Right atrium auricular region (tissue), 2 donors: ENCODE measurements at regions not wholly inside any gene's neighbourhood (a gene's known extent, or its start where the extent isn't known, plus 50 kb on each side); places are given as distances from the start of the nearest gene placed in this dataset.

ENCODE experiments used
- DNase-seq: peaks from one replicate; pipeline ENCODE4 v3.0.0-alpha.2; 2019; ENCODE audit warnings: low spot score
- H3K27ac ChIP-seq, 2 donors: fragments of 200-600 bp; sonication (generic); 1 replicate in 1 of 2; 2 replicates in 1 of 2; pipeline ENCODE4 v1.5.1; 2016 to 2019
- H3K27me3 ChIP-seq, 2 donors: fragments of 200-600 bp; sonication (generic); one replicate each; pipeline versions ENCODE4 v1.5.1 to v1.6.0; 2017 to 2019
- H3K36me3 ChIP-seq: fragments of 200-600 bp; sonication (generic); one replicate; pipeline ENCODE4 v1.5.1; 2016
- H3K4me1 ChIP-seq, 2 donors: fragments of 200-600 bp; sonication (generic); one replicate each; pipeline versions ENCODE4 v1.5.1 to v1.6.0; 2017 to 2019
- H3K4me3 ChIP-seq, 2 donors: fragments of 200-600 bp; sonication (generic); 1 replicate in 1 of 2; 2 replicates in 1 of 2; pipeline ENCODE4 v1.5.1; 2017 to 2019; ENCODE audit warnings: mild to moderate bottlenecking in 1 of 2, moderate library complexity in 1 of 2
- H3K9me3 ChIP-seq, 2 donors: fragments of 200-600 bp; sonication (generic); one replicate each; pipeline ENCODE4 v1.5.1; 2019
- CTCF ChIP-seq, 2 donors: fragments of 200-600 bp; sonication (generic); IDR thresholded peaks; one replicate each; pipeline ENCODE4 v1.5.1; 2019; ENCODE audit warnings: antibody characterized with exemption in 2 of 2

GRCh38 chr10:121337427-121337826, 260.8 kb downstream of the FGFR2 start:
- H3K4me3 ChIP-seq: no peak overlapping the region
- no peak for DNase-seq
- no peak for TF ChIP-seq CTCF (IDR thresholded peaks at IDR 0.05)
- H3K36me3 ChIP-seq: no peaks in the 10 kb centered on the region
- no peaks in the 10 kb centered on the region for H3K9me3 ChIP-seq
- no peaks in the 10 kb centered on the region for H3K4me1 ChIP-seq
- H3K27me3 ChIP-seq: no peaks in the 10 kb centered on the region
- H3K27ac ChIP-seq: peak overlapping the region in 1 of 2 donors; percentile 17

- Histone ChIP-seq H3K27ac (peak overlapping the region; percentile 17 to 22), H3K4me3 (no peak overlapping the region), H3K9me3 (no peaks in the 10 kb centered on the region), H3K4me1 (no peaks in the 10 kb centered on the region), H3K36me3 (no peaks in the 10 kb centered on the region), H3K27me3 (no peaks in the 10 kb centered on the region)
- no peak for DNase-seq
- TF ChIP-seq CTCF (IDR thresholded peaks at IDR 0.05): no peak
Measured at GRCh38 chr10:121338206-121338980, 259.9 kb downstream of the FGFR2 start.

GRCh38 chr10:121339114-121339513, 259.1 kb downstream of the FGFR2 start:
- Histone ChIP-seq H3K27me3 (no peaks in the 10 kb centered on the region), H3K9me3 (no peaks in the 10 kb centered on the region), H3K36me3 (no peaks in the 10 kb centered on the region), H3K4me3 (no peak overlapping the region), H3K4me1 (no peaks in the 10 kb centered on the region), H3K27ac (no peak overlapping the region)
- DNase-seq: no peak
- TF ChIP-seq CTCF (IDR thresholded peaks at IDR 0.05): no peak

GRCh38 chr10:121340271-121340831, 257.9 kb downstream of the FGFR2 start:
- Histone ChIP-seq H3K4me1 (no peaks in the 10 kb centered on the region), H3K27me3 (no peaks in the 10 kb centered on the region), H3K9me3 (no peaks in the 10 kb centered on the region)

GRCh38 chr10:121351540-121351939, 246.7 kb downstream of the FGFR2 start:
- DNase-seq: no peak
- TF ChIP-seq CTCF (IDR thresholded peaks at IDR 0.05): no peak
- Histone ChIP-seq H3K4me1 (no peaks in the 10 kb centered on the region), H3K27me3 (no peaks in the 10 kb centered on the region), H3K27ac (no peak overlapping the region), H3K36me3 (no peaks in the 10 kb centered on the region), H3K4me3 (no peak overlapping the region), H3K9me3 (no peaks in the 10 kb centered on the region)

More at GRCh38 chr10:121340271-121340831, 257.9 kb downstream of the FGFR2 start:
- Histone ChIP-seq H3K4me3 (no peak overlapping the region), H3K36me3 (no peaks in the 10 kb centered on the region), H3K27ac (no peak overlapping the region)
- no peak for TF ChIP-seq CTCF (IDR thresholded peaks at IDR 0.05)
- DNase-seq: no peak
